Fibroblast of lung (primary cell): ENCODE measurements at regions not wholly inside any gene's neighbourhood (a gene's known extent, or its start where the extent isn't known, plus 50 kb on each side); places are given as distances from the start of the nearest gene placed in this dataset.

ENCODE experiments used
- DNase-seq, 2 donors: peaks; one replicate each; pipeline versions ENCODE4 v3.0.0 to v3.0.0-alpha.2; 2010; ENCODE audit warnings: low read depth in 2 of 2
- H2AFZ ChIP-seq: 2 replicates; pipeline ENCODE4 v1.5.1; 2012; ENCODE audit warnings: low read length, control low read depth, inconsistent platforms
- H3K27ac ChIP-seq: 2 replicates; pipeline ENCODE4 v1.5.1; 2011; ENCODE audit warnings: low read length, control low read depth; ENCODE audit not compliant: insufficient read depth
- H3K27me3 ChIP-seq: 2 replicates; pipeline ENCODE4 v1.5.1; 2011; ENCODE audit warnings: mild to moderate bottlenecking, low read length; ENCODE audit not compliant: control insufficient read depth, insufficient read depth
- H3K36me3 ChIP-seq: 2 replicates; pipeline ENCODE4 v1.5.1; 2011; ENCODE audit warnings: low read length; ENCODE audit not compliant: control insufficient read depth, insufficient read depth
- H3K4me1 ChIP-seq: 2 replicates; pipeline ENCODE4 v1.5.1; 2011; ENCODE audit warnings: low read length; ENCODE audit not compliant: control insufficient read depth, insufficient read depth; ENCODE audit errors: extremely low read depth
- H3K4me2 ChIP-seq: 2 replicates; pipeline ENCODE4 v1.5.1; 2011; ENCODE audit warnings: low read length, control low read depth; ENCODE audit not compliant: insufficient read depth; ENCODE audit errors: extremely low read depth
- H3K4me3 ChIP-seq, 4 experiments: fragments of 200-600 bp in 1 of 4; sonication (generic) in 1 of 4; replicated peaks in 1 of 4; 2 replicates each; pipeline ENCODE4 v1.5.1; 2011 to 2016; ENCODE audit warnings: low read length in 4 of 4, low read depth in 3 of 4, mild to moderate bottlenecking in 3 of 4, control low read depth in 2 of 4, inconsistent platforms in 1 of 4, mixed read lengths in 1 of 4; ENCODE audit not compliant: insufficient read depth in 1 of 4; ENCODE audit errors: control extremely low read depth in 1 of 4
- H3K79me2 ChIP-seq: 2 replicates; pipeline ENCODE4 v1.5.1; 2012; ENCODE audit warnings: mild to moderate bottlenecking, low read length, inconsistent platforms; ENCODE audit not compliant: control insufficient read depth, insufficient read depth
- H3K9ac ChIP-seq: 2 replicates; pipeline ENCODE4 v1.5.1; 2011; ENCODE audit warnings: mild to moderate bottlenecking, low read length, control low read depth; ENCODE audit not compliant: insufficient read depth
- H3K9me3 ChIP-seq: 2 replicates; pipeline ENCODE4 v1.5.1; 2012; ENCODE audit warnings: low read depth, low read length; ENCODE audit not compliant: control insufficient read depth, insufficient read depth
- H4K20me1 ChIP-seq: 2 replicates; pipeline ENCODE4 v1.5.1; 2011; ENCODE audit warnings: low read length; ENCODE audit not compliant: control insufficient read depth, insufficient read depth; ENCODE audit errors: extremely low read depth
- CTCF ChIP-seq, 2 donors: IDR thresholded peaks in 1 of 2; conservative IDR thresholded peaks in 1 of 2; 1 replicate in 1 of 2; 2 replicates in 1 of 2; pipeline ENCODE4 v1.5.1; 2011 to 2012; ENCODE audit warnings: low read length in 2 of 2, control low read depth in 1 of 2, inconsistent platforms in 1 of 2, low read depth in 1 of 2, mild to moderate bottlenecking in 1 of 2
- EZH2 ChIP-seq: IDR thresholded peaks from 2 replicates; pipeline ENCODE4 v1.5.1; 2012; ENCODE audit warnings: low read length, control low read depth, mild to moderate bottlenecking; ENCODE audit errors: missing control alignments

DNA sequence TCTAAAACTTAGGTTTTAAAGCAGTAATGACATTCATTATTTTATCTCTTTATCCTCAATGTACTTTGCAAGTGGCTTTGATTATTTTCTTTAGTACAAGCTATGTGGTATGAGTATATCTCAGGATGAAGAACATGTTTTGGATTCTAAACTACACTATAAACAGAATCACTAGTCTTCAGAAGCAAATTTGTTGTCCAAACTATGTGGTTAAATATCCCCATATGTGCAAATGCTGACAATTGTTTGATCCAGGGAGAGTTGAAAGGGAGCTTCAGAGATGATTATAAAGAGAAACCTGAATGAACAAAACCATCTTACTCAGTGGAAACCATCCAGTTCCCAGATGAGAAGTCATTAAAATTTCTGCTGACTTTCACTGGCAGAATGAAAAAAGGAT lies 179.3 kb downstream of the MDFIC start:
- Histone ChIP-seq H3K79me2 (no peaks in the 10 kb centered on the region), H3K9ac (no peak overlapping the region), H3K9me3 (no peaks in the 10 kb centered on the region), H2AFZ (no peak overlapping the region), H4K20me1 (no peaks in the 10 kb centered on the region), H3K27me3 (no peaks in the 10 kb centered on the region), H3K4me1 (no peaks in the 10 kb centered on the region), H3K4me3 (no peak overlapping the region), H3K4me2 (no peak overlapping the region), H3K36me3 (no peaks in the 10 kb centered on the region), H3K27ac (no peak overlapping the region)
- DNase-seq: no peak
- TF ChIP-seq CTCF (conservative IDR thresholded peaks at IDR 0.05 in 1 of 2, IDR thresholded peaks at IDR 0.05 in 1 of 2; ENCODE audit: low read depth in 1 of 2, low read length in 2 of 2): no peak
- no peak for TF ChIP-seq EZH2

- Histone ChIP-seq H3K79me2 (no peaks in the 10 kb centered on the region), H3K9ac (no peak overlapping the region), H3K4me3 (no peak overlapping the region), H3K36me3 (no peaks in the 10 kb centered on the region), H3K27ac (no peak overlapping the region), H3K4me1 (no peaks in the 10 kb centered on the region), H3K4me2 (no peak overlapping the region), H4K20me1 (no peaks in the 10 kb centered on the region), H2AFZ (no peak overlapping the region), H3K9me3 (no peaks in the 10 kb centered on the region), H3K27me3 (no peaks in the 10 kb centered on the region)
- no peak for TF ChIP-seq EZH2
- peak; percentile 69 to 81 for DNase-seq
Measured at GRCh38 chr7:115099906-115100305, 178.0 kb downstream of the MDFIC start.

GRCh38 chr7:115097175-115097671 lies 175.3 kb downstream of the MDFIC start:
- H3K27me3 ChIP-seq: no peaks in the 10 kb centered on the region
- H3K79me2 ChIP-seq: no peaks in the 10 kb centered on the region
- H4K20me1 ChIP-seq: no peaks in the 10 kb centered on the region
- H3K4me2 ChIP-seq: no peak overlapping the region
- no peak for TF ChIP-seq EZH2
- TF ChIP-seq CTCF (conservative IDR thresholded peaks at IDR 0.05 in 1 of 2, IDR thresholded peaks at IDR 0.05 in 1 of 2; ENCODE audit: low read depth in 1 of 2, low read length in 2 of 2): no peak
- H3K9ac ChIP-seq: no peak overlapping the region
- no peaks in the 10 kb centered on the region for H3K4me1 ChIP-seq
- no peaks in the 10 kb centered on the region for H3K9me3 ChIP-seq
- no peak overlapping the region for H2AFZ ChIP-seq
- peak; percentile 82 to 89 for DNase-seq
- H3K4me3 ChIP-seq: no peak overlapping the region
- no peaks in the 10 kb centered on the region for H3K36me3 ChIP-seq
- no peak overlapping the region for H3K27ac ChIP-seq
